ENCODE measurements at regions not wholly inside any gene's neighbourhood (a gene's known extent, or its start where the extent isn't known, plus 50 kb on each side); places are given as distances from the start of the nearest gene placed in this dataset.

- no peak for TF ChIP-seq POLR2A (IDR thresholded peaks at IDR 0.05; ENCODE audit: low read depth)
- TF ChIP-seq CTCF (IDR thresholded peaks at IDR 0.05), result no peak
Observed at GRCh38 chr4:33650036-33650435, 2594.3 kb downstream of the ARAP2 start.
